ENCODE measurements at regions not wholly inside any gene's neighbourhood (a gene's known extent, or its start where the extent isn't known, plus 50 kb on each side); places are given as distances from the start of the nearest gene placed in this dataset.

GRCh38 chr12:67531051-67531450 lies 117.5 kb upstream of the DYRK2 start (continued):
- no peak for TF ChIP-seq MYBL2 (IDR thresholded peaks at IDR 0.05; ENCODE audit: low read depth)
- no peak for TF ChIP-seq MYBL2 (CRISPR knock-in tag; IDR thresholded peaks at IDR 0.05; ENCODE audit: borderline replicate concordance)
- no peak for TF ChIP-seq PRMT5 (CRISPR knock-in tag; IDR thresholded peaks at IDR 0.05)
- TF ChIP-seq ZNF584 (CRISPR knock-in tag; IDR thresholded peaks at IDR 0.05; ENCODE audit: low read depth): no peak
- TF ChIP-seq JUN (IDR thresholded peaks at IDR 0.05; ENCODE audit: borderline replicate concordance, low read depth, low read length): no peak
- no peak for TF ChIP-seq JUN (CRISPR knock-in tag; IDR thresholded peaks at IDR 0.05; ENCODE audit: borderline replicate concordance)
- no peak for TF ChIP-seq SRF (CRISPR knock-in tag; IDR thresholded peaks at IDR 0.05)

GRCh38 chr12:67531501-67531900 lies 117.0 kb upstream of the DYRK2 start:
- Histone ChIP-seq H3K79me2 (ENCODE audit: control insufficient read depth, insufficient read depth, low read length) (no peaks in the 10 kb centered on the region), H3K9me1 (ENCODE audit: control insufficient read depth, insufficient read depth, low read length) (no peaks in the 10 kb centered on the region), H2AFZ (ENCODE audit: low read depth, low read length) (no peak overlapping the region), H3K27me3 (ENCODE audit: control insufficient read depth in 2 of 2, insufficient read depth in 2 of 2, low read length in 2 of 2) (0 out of 5 replicates have a peak, but pooled peaks cover 0 to 2% of the 10 kb centered on the region in 2 experiments), H3K4me2 (ENCODE audit: insufficient read depth, low read length) (no peak overlapping the region), H3K4me1 (replicated peaks in 1 of 2; ENCODE audit: control insufficient read depth in 2 of 2, insufficient read depth in 2 of 2, low read length in 2 of 2) (no peaks in the 10 kb centered on the region), H3K4me3 (no peak overlapping the region), H4K20me1 (replicated peaks; ENCODE audit: control insufficient read depth, insufficient read depth, low read length) (no peaks in the 10 kb centered on the region), H3K27ac (ENCODE audit: extremely low read depth, low read depth, low read length) (no peak overlapping the region), H3K36me3 (ENCODE audit: control insufficient read depth, insufficient read depth, low read length) (no peaks in the 10 kb centered on the region), H3K9me3 (replicated peaks; ENCODE audit: control insufficient read depth, insufficient read depth, low read depth, low read length) (no peaks in the 10 kb centered on the region), H3K9ac (ENCODE audit: insufficient read depth in 1 of 2, low read depth in 2 of 2, low read length in 2 of 2) (no peak overlapping the region)
- DNase-seq (ENCODE audit: extremely low read depth in 1 of 4, low spot score in 3 of 4): no peak
- ATAC-seq: no peak
- 0% methylated on average over 3 of the region's 3 CpGs for WGBS (ENCODE audit: insufficient coverage, low coverage, missing lambda C conversion rate)
- intact Hi-C loops (cut with micrococcal nuclease) (no loop called here), in situ Hi-C loops (cut with MboI) (no loop called here)
- ChIA-PET POLR2A (interaction anchor here (0.6 kb wide), 1 partner anchor 486 kb away, joined by 3 read pairs; no protein-coding TSS in a partner anchor), CTCF (ENCODE audit: low intra/inter-chr PET ratio) (no interaction called here)
- FAIRE-seq: no peak
- no TSS peak for BruUV-seq (replicated peaks)
- no peak for TF ChIP-seq POLR2B (IDR thresholded peaks at IDR 0.05; ENCODE audit: low read depth, partially characterized antibody)
- no peak for TF ChIP-seq CLOCK (CRISPR knock-in tag; IDR thresholded peaks at IDR 0.05; ENCODE audit: borderline replicate concordance)
- TF ChIP-seq TFAP4 (CRISPR knock-in tag; IDR thresholded peaks at IDR 0.05; ENCODE audit: borderline replicate concordance): no peak
- no peak for TF ChIP-seq ID3 (CRISPR knock-in tag; IDR thresholded peaks at IDR 0.05)
- no peak for TF ChIP-seq ID3 (tag; IDR thresholded peaks at IDR 0.05)
- no peak for TF ChIP-seq MEF2D (tag; conservative IDR thresholded peaks at IDR 0.05; ENCODE audit: low read depth)
- TF ChIP-seq ELF4 (CRISPR knock-in tag; IDR thresholded peaks at IDR 0.05): no peak
- no peak for TF ChIP-seq NR1H2 (CRISPR knock-in tag; IDR thresholded peaks at IDR 0.05)
- TF ChIP-seq EP300 (IDR thresholded peaks at IDR 0.05; ENCODE audit: low read length): no peak
- TF ChIP-seq ZNF408 (CRISPR knock-in tag; IDR thresholded peaks at IDR 0.05; ENCODE audit: low read depth): no peak
- no peak for TF ChIP-seq PTTG1 (tag; IDR thresholded peaks at IDR 0.05; ENCODE audit: low read depth)

Measured in K562 (cell line).